OCI-LY1 (cell line): ENCODE measurements at regions not wholly inside any gene's neighbourhood (a gene's known extent, or its start where the extent isn't known, plus 50 kb on each side); places are given as distances from the start of the nearest gene placed in this dataset.

Experiments
- H2AFZ ChIP-seq: fragments of 200-600 bp; sonication (generic), shearing (Covaris generic); 2 replicates; pipeline ENCODE4 v1.6.0; 2014; ENCODE audit warnings: antibody characterized with exemption, mild to moderate bottlenecking, low read length
- H3F3A ChIP-seq: fragments of 200-600 bp; sonication (generic), shearing (Covaris generic); 2 replicates; pipeline ENCODE4 v1.6.0; 2014; ENCODE audit warnings: mild to moderate bottlenecking, antibody characterized with exemption, low read length, moderate library complexity; ENCODE audit not compliant: insufficient read depth
- H3K27ac ChIP-seq: fragments of 200-600 bp; sonication (generic); 2 replicates; pipeline ENCODE4 v1.5.1; 2014; ENCODE audit warnings: low read length, mixed run types, mild to moderate bottlenecking, low read depth; ENCODE audit not compliant: poor library complexity, severe bottlenecking
- H3K27me3 ChIP-seq: fragments of 200-600 bp; sonication (generic); 2 replicates; pipeline ENCODE4 v1.6.0; 2014; ENCODE audit warnings: antibody characterized with exemption, mild to moderate bottlenecking, low read length, moderate library complexity; ENCODE audit not compliant: insufficient read depth
- H3K36me3 ChIP-seq: fragments of 200-600 bp; sonication (generic); 2 replicates; pipeline ENCODE4 v1.6.1; 2014; ENCODE audit warnings: mild to moderate bottlenecking, antibody characterized with exemption, low read length, moderate library complexity, mixed read lengths; ENCODE audit not compliant: insufficient read depth
- H3K4me1 ChIP-seq: fragments of 200-600 bp; sonication (generic); 2 replicates; pipeline ENCODE4 v1.5.1; 2014; ENCODE audit warnings: mild to moderate bottlenecking, low read length, moderate library complexity; ENCODE audit not compliant: insufficient read depth, severe bottlenecking
- H3K4me2 ChIP-seq: fragments of 200-600 bp; sonication (generic), shearing (Covaris generic); 2 replicates; pipeline ENCODE4 v1.6.1; 2014; ENCODE audit warnings: low read length
- H3K4me3 ChIP-seq: fragments of 200-600 bp; sonication (generic); 2 replicates; pipeline ENCODE4 v1.5.1; 2014; ENCODE audit warnings: low read length, low read depth, mild to moderate bottlenecking, mixed read lengths; ENCODE audit not compliant: poor library complexity, severe bottlenecking
- H3K79me2 ChIP-seq: fragments of 200-600 bp; shearing (Covaris generic); 2 replicates; pipeline ENCODE4 v1.6.1; 2016; ENCODE audit warnings: mixed run types, low read length, mixed read lengths; ENCODE audit not compliant: insufficient read depth
- H3K9ac ChIP-seq: fragments of 200-600 bp; sonication (generic), shearing (Covaris generic); 2 replicates; pipeline ENCODE4 v1.6.1; 2014; ENCODE audit warnings: mild to moderate bottlenecking, low read length, mixed read lengths
- H3K9me2 ChIP-seq: fragments of 200-600 bp; sonication (generic), shearing (Covaris generic); 2 replicates; pipeline ENCODE4 v1.6.1; 2014; ENCODE audit warnings: low read depth, mild to moderate bottlenecking, low read length, mixed read lengths
- H3K9me3 ChIP-seq: fragments of 200-600 bp; shearing (Covaris generic); 2 replicates; pipeline ENCODE4 v1.6.1; 2014; ENCODE audit warnings: low read length, mixed read lengths
- H4K20me1 ChIP-seq: fragments of 200-600 bp; sonication (generic), shearing (Covaris generic); 2 replicates; pipeline ENCODE4 v1.6.0; 2016; ENCODE audit warnings: mild to moderate bottlenecking, low read length; ENCODE audit not compliant: insufficient read depth
- CTCF ChIP-seq: fragments of 200-600 bp; sonication (generic), shearing (Covaris generic); IDR thresholded peaks from 2 replicates; pipeline ENCODE4 v1.5.1; 2017; ENCODE audit warnings: mild to moderate bottlenecking, antibody characterized with exemption, low read length, moderate library complexity, mixed read lengths
- EZH2 ChIP-seq: fragments of 200-600 bp; sonication (generic), shearing (Covaris generic); IDR thresholded peaks from 2 replicates; pipeline ENCODE4 v1.8.0; 2017; ENCODE audit warnings: borderline replicate concordance, mixed run types, mild to moderate bottlenecking, antibody characterized with exemption, low read length, moderate library complexity, mixed read lengths

- H3K27ac ChIP-seq, result no peak overlapping the region
- no peaks in the 10 kb centered on the region for H3K9me3 ChIP-seq
- no peaks in the 10 kb centered on the region for H4K20me1 ChIP-seq
- H3F3A ChIP-seq, result no peaks in the 10 kb centered on the region
- H3K9me2 ChIP-seq, result no peaks in the 10 kb centered on the region
- no peak overlapping the region for H2AFZ ChIP-seq
- no peak overlapping the region for H3K4me2 ChIP-seq
- H3K9ac ChIP-seq, result no peak overlapping the region
- no peaks in the 10 kb centered on the region for H3K4me1 ChIP-seq
- TF ChIP-seq CTCF (no peak), EZH2 (no peak)
- no peaks in the 10 kb centered on the region; the same call in 1 of the 2 replicates for H3K27me3 ChIP-seq
- H3K79me2 ChIP-seq, result no peaks in the 10 kb centered on the region
- H3K36me3 ChIP-seq, result no peaks in the 10 kb centered on the region
- H3K4me3 ChIP-seq, result no peak overlapping the region
Observed at GRCh38 chr4:140304346-140304745, 69.1 kb upstream of the SCOC start.

GRCh38 chr4:140302151-140302859 lies 71.1 kb upstream of the SCOC start:
- no peaks in the 10 kb centered on the region for H3K4me1 ChIP-seq
- no peak overlapping the region for H3K4me3 ChIP-seq
- H3K9me2 ChIP-seq, result no peaks in the 10 kb centered on the region
- no peaks in the 10 kb centered on the region for H3K79me2 ChIP-seq
- no peaks in the 10 kb centered on the region for H3F3A ChIP-seq
- no peaks in the 10 kb centered on the region for H3K9me3 ChIP-seq
- H3K27ac ChIP-seq, result no peak overlapping the region
- H2AFZ ChIP-seq, result no peak overlapping the region
- H3K36me3 ChIP-seq, result no peaks in the 10 kb centered on the region
- TF ChIP-seq EZH2 (no peak), CTCF (no peak)
- no peak overlapping the region for H3K9ac ChIP-seq
- H4K20me1 ChIP-seq, result no peaks in the 10 kb centered on the region
- H3K4me2 ChIP-seq, result no peak overlapping the region
- no peaks in the 10 kb centered on the region for H3K27me3 ChIP-seq

- no peak overlapping the region for H3K4me2 ChIP-seq
- H3K9ac ChIP-seq, result no peak overlapping the region
- H3F3A ChIP-seq, result no peaks in the 10 kb centered on the region
- H3K27me3 ChIP-seq, result no peaks in the 10 kb centered on the region
- no peak overlapping the region for H3K27ac ChIP-seq
- H3K79me2 ChIP-seq, result no peaks in the 10 kb centered on the region
- no peaks in the 10 kb centered on the region for H3K36me3 ChIP-seq
- no peak overlapping the region for H3K4me3 ChIP-seq
- H3K4me1 ChIP-seq, result no peaks in the 10 kb centered on the region
- H2AFZ ChIP-seq, result no peak overlapping the region
- no peaks in the 10 kb centered on the region for H3K9me2 ChIP-seq
- no peak for TF ChIP-seq CTCF
- TF ChIP-seq EZH2, result no peak
- no peaks in the 10 kb centered on the region for H3K9me3 ChIP-seq
- no peaks in the 10 kb centered on the region for H4K20me1 ChIP-seq
Observed at GRCh38 chr4:140300271-140300970, 73.0 kb upstream of the SCOC start.
